ENCODE measurements at regions not wholly inside any gene's neighbourhood (a gene's known extent, or its start where the extent isn't known, plus 50 kb on each side); places are given as distances from the start of the nearest gene placed in this dataset.

DNA sequence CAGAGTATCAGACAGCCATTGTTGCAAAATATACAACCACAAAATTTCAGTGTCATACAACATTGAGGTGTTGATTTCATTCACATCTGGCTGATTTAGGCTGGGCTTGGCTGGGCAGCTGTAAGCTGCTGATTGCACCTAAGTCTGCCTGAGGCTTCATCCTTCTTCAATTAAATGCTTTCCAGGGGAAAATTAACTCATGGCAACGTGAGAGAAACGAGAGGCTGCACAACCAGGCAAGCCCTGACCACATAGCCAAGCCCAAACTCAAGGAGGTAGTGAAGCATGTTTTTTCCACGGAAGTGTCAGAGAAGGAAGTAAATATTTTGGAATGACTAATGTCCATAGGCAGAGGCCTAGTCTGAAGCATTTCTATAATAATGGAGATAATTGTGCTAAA, 273.8 kb upstream of the ZC3H12C start:
- FAIRE-seq (no peak), DNase-seq (ENCODE audit: insufficient read length, low spot score) (no peak)
- TF ChIP-seq, protein P1, sequence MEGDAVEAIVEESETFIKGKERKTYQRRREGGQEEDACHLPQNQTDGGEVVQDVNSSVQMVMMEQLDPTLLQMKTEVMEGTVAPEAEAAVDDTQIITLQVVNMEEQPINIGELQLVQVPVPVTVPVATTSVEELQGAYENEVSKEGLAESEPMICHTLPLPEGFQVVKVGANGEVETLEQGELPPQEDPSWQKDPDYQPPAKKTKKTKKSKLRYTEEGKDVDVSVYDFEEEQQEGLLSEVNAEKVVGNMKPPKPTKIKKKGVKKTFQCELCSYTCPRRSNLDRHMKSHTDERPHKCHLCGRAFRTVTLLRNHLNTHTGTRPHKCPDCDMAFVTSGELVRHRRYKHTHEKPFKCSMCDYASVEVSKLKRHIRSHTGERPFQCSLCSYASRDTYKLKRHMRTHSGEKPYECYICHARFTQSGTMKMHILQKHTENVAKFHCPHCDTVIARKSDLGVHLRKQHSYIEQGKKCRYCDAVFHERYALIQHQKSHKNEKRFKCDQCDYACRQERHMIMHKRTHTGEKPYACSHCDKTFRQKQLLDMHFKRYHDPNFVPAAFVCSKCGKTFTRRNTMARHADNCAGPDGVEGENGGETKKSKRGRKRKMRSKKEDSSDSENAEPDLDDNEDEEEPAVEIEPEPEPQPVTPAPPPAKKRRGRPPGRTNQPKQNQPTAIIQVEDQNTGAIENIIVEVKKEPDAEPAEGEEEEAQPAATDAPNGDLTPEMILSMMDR (IDR thresholded peaks at IDR 0.05; ENCODE audit: insufficient read depth, missing control alignments): no peak

DNA sequence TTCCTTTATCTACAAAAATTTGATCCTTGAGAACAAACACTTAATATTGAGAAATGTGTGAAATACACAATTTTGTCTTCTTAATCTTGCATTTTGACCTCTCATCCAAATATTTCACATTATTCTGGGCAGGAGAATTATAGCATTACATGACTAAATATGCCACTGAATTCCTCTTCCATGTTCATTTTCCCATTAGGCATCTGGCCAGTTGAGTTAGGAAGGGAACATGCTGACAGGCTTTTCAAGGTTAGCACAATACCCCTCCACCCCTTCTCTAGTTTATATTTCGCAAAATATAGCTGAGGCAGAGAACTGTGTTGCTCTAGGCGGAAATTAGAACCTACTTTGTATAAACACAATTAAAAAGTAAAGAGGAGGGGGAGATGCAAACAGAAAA, 271.7 kb upstream of the ZC3H12C start:
- FAIRE-seq (no peak), DNase-seq (ENCODE audit: insufficient read length, low spot score) (no peak)
- TF ChIP-seq, protein P1 (IDR thresholded peaks at IDR 0.05; ENCODE audit: insufficient read depth, missing control alignments): no peak

DNA sequence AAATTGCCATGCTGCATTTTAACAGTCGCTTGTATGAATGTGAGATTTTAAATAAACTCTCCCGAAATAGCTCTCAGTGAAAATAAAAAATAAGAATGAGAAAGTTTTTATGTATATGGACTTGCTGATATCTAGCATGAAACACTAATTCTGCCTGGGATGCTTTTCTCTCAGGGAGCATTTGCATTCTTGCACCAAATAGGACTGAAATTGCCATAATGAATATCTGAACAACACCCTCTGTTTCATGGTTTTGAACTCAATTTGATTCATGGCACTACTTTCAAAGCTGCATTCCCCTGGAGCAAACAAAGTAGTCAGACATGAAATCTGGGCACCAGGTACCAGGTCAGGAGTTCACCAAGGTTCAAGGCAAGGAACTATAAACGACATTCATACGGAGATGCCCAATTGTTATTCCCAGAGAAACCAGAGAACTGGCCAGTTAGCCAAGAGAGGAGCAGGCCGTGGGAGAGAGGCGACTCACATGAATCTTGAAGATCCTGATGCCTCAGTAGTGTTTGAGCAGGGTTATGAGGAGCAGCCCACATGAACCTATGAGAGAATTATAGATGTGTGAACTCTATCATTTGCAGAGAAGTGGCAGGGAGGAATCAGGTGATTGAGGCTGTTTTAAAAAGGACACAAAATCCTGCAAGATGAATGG, 270.6 kb upstream of the ZC3H12C start:
- FAIRE-seq: no peak
- TF ChIP-seq, protein P1 (IDR thresholded peaks at IDR 0.05; ENCODE audit: insufficient read depth, missing control alignments): no peak
- no peak for DNase-seq (ENCODE audit: insufficient read length, low spot score)

DNA sequence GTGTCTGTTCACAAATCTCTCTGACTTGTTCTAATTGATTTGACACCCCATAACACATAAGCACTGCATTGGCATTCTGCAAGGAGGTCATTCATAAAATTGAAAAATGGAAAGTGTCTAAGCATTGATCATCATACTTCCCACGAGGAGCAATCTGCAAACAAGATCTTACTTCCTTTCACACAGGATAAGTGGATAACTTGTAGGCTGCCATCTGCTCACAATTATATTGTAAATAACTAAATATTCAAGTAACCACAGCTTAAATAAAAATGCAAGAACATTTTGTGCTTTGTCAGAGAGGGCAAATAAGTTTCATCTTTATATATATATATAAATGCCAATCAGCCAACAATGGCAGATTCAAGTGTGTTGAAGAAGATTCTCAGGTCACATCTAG, 264.8 kb upstream of the ZC3H12C start:
- TF ChIP-seq, protein P1 (IDR thresholded peaks at IDR 0.05; ENCODE audit: insufficient read depth, missing control alignments): no peak
- no peak for DNase-seq (ENCODE audit: insufficient read length, low spot score)
- no peak for FAIRE-seq

DNA sequence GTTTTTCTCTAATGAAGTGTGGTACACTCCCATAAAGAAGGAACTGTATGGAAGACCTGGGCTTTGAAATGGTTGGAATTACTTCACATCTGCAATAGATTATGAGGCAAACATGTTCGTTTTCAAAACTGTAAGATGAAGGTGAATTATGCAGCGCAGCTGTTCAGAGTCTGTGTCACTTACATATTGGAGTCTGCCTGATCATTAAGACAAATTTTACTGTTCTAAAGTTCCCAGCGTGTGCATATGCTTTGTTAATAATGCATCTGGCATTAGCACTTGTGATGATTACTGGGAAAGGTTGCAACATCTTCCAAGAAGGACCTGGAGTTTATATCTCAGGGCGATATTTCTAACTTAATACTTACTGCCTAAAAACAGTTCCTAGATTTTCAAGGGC, 255.2 kb upstream of the ZC3H12C start:
- FAIRE-seq (no peak), DNase-seq (ENCODE audit: insufficient read length, low spot score) (no peak)
- TF ChIP-seq, protein P1 (IDR thresholded peaks at IDR 0.05; ENCODE audit: insufficient read depth, missing control alignments): no peak

DNA sequence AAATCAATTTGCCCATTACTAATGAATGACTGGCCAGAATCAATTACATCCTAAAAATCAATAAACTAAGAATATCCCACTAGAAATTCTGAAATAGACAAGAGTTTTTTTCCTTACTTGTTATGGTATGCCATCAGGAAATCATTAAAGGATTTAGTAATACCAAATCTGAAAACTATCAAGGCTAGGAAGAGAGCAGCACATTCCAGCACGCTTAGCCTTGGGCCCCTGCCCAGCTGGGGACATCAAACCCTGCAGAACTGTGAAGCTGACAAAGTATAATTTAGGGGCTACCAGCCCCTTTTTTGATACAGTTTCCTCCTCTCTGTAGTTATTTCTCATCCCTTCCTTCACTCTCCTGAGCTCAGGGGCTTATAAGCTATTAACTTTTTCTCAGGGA, 247.8 kb upstream of the ZC3H12C start:
- DNase-seq (ENCODE audit: insufficient read length, low spot score): no peak
- FAIRE-seq: no peak
- TF ChIP-seq, protein P1 (IDR thresholded peaks at IDR 0.05; ENCODE audit: insufficient read depth, missing control alignments): no peak

DNA sequence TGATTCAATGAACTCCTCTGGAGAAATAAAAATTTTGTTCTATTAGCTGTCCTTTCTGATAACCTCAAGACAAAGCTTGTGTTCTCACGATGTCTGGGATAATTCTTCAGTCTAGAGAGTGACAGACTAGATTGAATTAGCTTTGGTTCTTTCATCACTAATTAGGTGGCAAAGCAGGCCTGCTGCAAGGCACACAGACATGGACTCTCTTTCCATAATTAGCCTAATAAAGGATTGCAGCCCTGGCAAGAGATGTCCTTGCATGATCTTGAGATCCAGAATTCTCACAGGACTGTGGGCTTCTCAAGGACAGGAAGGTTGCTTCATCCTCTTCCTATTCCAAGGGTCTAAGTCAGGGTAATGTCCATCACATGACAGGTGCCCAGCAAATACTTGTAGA, 245.6 kb upstream of the ZC3H12C start:
- no peak for FAIRE-seq
- no peak for DNase-seq (ENCODE audit: insufficient read length, low spot score)
- TF ChIP-seq, protein P1 (IDR thresholded peaks at IDR 0.05; ENCODE audit: insufficient read depth, missing control alignments): no peak
